ENCODE measurements at regions not wholly inside any gene's neighbourhood (a gene's known extent, or its start where the extent isn't known, plus 50 kb on each side); places are given as distances from the start of the nearest gene placed in this dataset.

- Mint-ChIP-seq H3K36me3 (ENCODE audit: unreplicated experiment) (no peaks in the 10 kb centered on the region), H3K27me3 (ENCODE audit: unreplicated experiment) (peaks cover 8% of the 10 kb centered on the region), H3K9me3 (ENCODE audit: unreplicated experiment) (peaks cover 2% of the 10 kb centered on the region), H3K27ac (ENCODE audit: unreplicated experiment) (no peak overlapping the region), H3K4me1 (ENCODE audit: low read depth, unreplicated experiment) (peaks cover 4% of the 10 kb centered on the region), H3K4me3 (ENCODE audit: unreplicated experiment) (peak overlapping the region; percentile 76)
- peak; percentile 67 for TF ChIP-seq CTCF (IDR thresholded peaks at IDR 0.05; ENCODE audit: partially characterized antibody, unreplicated experiment)
- DNase-seq: peak; percentile 69
Observed at GRCh38 chr19:34838753-34839431, 65.9 kb upstream of the ZNF599 start.

GRCh38 chr19:34838248-34838647, 65.2 kb upstream of the ZNF599 start:
- DNase-seq: no peak

GRCh38 chr19:34837262-34837661, 64.2 kb upstream of the ZNF599 start:
- Mint-ChIP-seq H3K36me3 (ENCODE audit: unreplicated experiment) (peaks cover 5% of the 10 kb centered on the region), H3K4me1 (ENCODE audit: low read depth, unreplicated experiment) (peaks cover 4% of the 10 kb centered on the region), H3K27ac (ENCODE audit: unreplicated experiment) (no peak overlapping the region), H3K4me3 (ENCODE audit: unreplicated experiment) (no peak overlapping the region), H3K27me3 (ENCODE audit: unreplicated experiment) (peaks cover 11% of the 10 kb centered on the region), H3K9me3 (ENCODE audit: unreplicated experiment) (peaks cover 3% of the 10 kb centered on the region)
- no peak for TF ChIP-seq CTCF (IDR thresholded peaks at IDR 0.05; ENCODE audit: partially characterized antibody, unreplicated experiment)
- no peak for DNase-seq

More at GRCh38 chr19:34838248-34838647, 65.2 kb upstream of the ZNF599 start:
- Mint-ChIP-seq H3K4me1 (ENCODE audit: low read depth, unreplicated experiment) (peaks cover 4% of the 10 kb centered on the region), H3K4me3 (ENCODE audit: unreplicated experiment) (no peak overlapping the region), H3K36me3 (ENCODE audit: unreplicated experiment) (no peaks in the 10 kb centered on the region), H3K27ac (ENCODE audit: unreplicated experiment) (no peak overlapping the region), H3K9me3 (ENCODE audit: unreplicated experiment) (peaks cover 2% of the 10 kb centered on the region), H3K27me3 (ENCODE audit: unreplicated experiment) (peaks cover 8% of the 10 kb centered on the region)
- no peak for TF ChIP-seq CTCF (IDR thresholded peaks at IDR 0.05; ENCODE audit: partially characterized antibody, unreplicated experiment)

DNA sequence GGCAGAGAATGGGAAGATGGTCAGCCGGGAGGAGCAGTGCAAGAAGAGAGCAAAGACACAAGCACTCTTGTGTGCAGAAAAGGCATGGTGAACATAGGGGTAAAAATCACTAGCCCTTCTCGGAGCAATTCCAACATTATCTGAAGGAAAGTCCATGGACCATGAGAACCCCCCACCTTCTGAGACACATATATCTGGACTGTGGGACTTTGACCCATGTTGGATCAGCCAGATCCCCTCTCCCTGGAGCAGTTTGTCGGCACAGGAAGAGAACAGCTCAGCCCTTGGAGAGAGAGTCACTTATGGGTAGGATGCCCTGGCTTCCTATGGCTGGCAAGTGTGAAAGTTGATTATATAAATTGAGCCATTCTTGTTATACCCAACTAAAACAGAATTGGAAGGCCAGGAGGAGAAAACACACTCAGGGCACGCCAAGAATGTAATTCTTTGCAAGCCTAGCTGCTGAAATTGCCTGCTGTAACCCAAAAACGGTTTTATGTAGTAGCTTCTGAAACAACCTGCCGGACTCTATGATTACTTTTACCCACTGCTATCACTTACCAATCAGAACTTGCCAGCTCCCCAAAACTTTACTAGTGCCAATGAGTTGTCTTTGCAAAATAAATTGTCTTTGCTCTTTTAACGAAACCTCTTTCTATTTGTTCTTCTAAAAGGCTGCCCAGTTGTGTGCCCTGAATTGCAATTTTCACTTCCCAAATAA, 62.8 kb upstream of the ZNF599 start:
- no peak for TF ChIP-seq CTCF (IDR thresholded peaks at IDR 0.05; ENCODE audit: partially characterized antibody, unreplicated experiment)
- H3K9me3 Mint-ChIP-seq (ENCODE audit: unreplicated experiment): peaks cover 3% of the 10 kb centered on the region
- peaks cover 4% of the 10 kb centered on the region for H3K4me1 Mint-ChIP-seq (ENCODE audit: low read depth, unreplicated experiment)
- DNase-seq: no peak
- H3K27ac Mint-ChIP-seq (ENCODE audit: unreplicated experiment): no peak overlapping the region
- H3K4me3 Mint-ChIP-seq (ENCODE audit: unreplicated experiment): no peak overlapping the region
- H3K27me3 Mint-ChIP-seq (ENCODE audit: unreplicated experiment): peaks cover 11% of the 10 kb centered on the region
- H3K36me3 Mint-ChIP-seq (ENCODE audit: unreplicated experiment): peaks cover 5% of the 10 kb centered on the region

DNA sequence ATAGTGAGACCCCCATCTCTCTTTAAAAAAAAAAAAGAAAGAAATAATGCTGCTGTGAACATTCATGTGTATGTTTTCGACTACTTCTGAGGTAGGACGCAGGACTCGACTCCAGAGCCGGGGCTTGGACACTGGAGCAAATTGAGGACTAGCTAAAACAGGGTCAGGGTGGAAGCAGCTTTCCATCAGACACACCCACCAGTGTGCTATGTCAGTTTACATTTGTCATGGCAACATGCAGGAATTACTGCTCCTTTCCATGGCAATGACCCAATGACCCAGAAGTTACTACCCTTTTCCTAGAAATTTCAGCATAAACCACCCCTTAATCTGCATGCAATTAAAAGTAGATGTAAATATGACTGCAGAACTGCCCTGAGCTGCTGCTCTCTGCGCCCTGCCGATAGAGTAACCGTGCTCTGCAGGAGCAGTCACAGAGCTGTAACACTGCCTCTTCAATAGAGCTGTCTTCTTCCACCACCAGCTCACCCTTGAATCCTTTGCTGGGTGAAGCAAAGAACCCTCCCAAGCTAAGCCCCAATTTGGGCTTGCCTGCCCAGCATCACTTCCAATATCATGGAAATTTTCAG, 61.6 kb upstream of the ZNF599 start:
- Mint-ChIP-seq H3K4me3 (ENCODE audit: unreplicated experiment) (no peak overlapping the region), H3K9me3 (ENCODE audit: unreplicated experiment) (peaks cover 3% of the 10 kb centered on the region), H3K36me3 (ENCODE audit: unreplicated experiment) (peaks cover 5% of the 10 kb centered on the region), H3K27me3 (ENCODE audit: unreplicated experiment) (peaks cover 11% of the 10 kb centered on the region), H3K4me1 (ENCODE audit: low read depth, unreplicated experiment) (peaks cover 6% of the 10 kb centered on the region), H3K27ac (ENCODE audit: unreplicated experiment) (no peak overlapping the region)
- TF ChIP-seq CTCF (IDR thresholded peaks at IDR 0.05; ENCODE audit: partially characterized antibody, unreplicated experiment): no peak
- DNase-seq: no peak

Measured in glutamatergic neuron (in vitro differentiated cells).